SK-N-SH (cell line): ENCODE measurements at regions not wholly inside any gene's neighbourhood (a gene's known extent, or its start where the extent isn't known, plus 50 kb on each side); places are given as distances from the start of the nearest gene placed in this dataset.

Source experiments
- CTCF ChIA-PET: fragments of 300-600, 350-600 bp; formaldehyde crosslinking; extraction: SDS; loops from one replicate; lab custom pipeline; 2021; lab: Yijun Ruan, JAX
- POLR2A ChIA-PET: fragments of 350-600 bp; sonication (Branson Sonifier 250); formaldehyde crosslinking; extraction: SDS; loops from one replicate; lab custom pipeline; 2020; ENCODE audit warnings: antibody characterized with exemption, inconsistent platforms; lab: Yijun Ruan, JAX
- DNase-seq: peaks from one replicate; pipeline ENCODE4 v3.0.0; 2012
- H2AFZ ChIP-seq: fragments of 200-600 bp; sonication (generic); 2 replicates; pipeline ENCODE4 v1.8.1; 2016; ENCODE audit warnings: antibody characterized with exemption, mild to moderate bottlenecking, low read depth
- H3F3A ChIP-seq: fragments of 200-600 bp; sonication (generic); replicated peaks from 2 replicates; pipeline ENCODE3; 2016; ENCODE audit warnings: antibody characterized with exemption, mild to moderate bottlenecking; ENCODE audit not compliant: insufficient read depth
- H3K27ac ChIP-seq, 2 experiments: fragments of 200-500 bp in 1 of 2; fragments of 200-600 bp in 1 of 2; sonication (Bioruptor generic) in 1 of 2; sonication (generic), shearing (Covaris generic) in 1 of 2; 2 replicates each; pipeline versions ENCODE4 v1.5.1 to v1.6.1; 2014 to 2016; ENCODE audit warnings: low read depth in 2 of 2, inconsistent platforms in 1 of 2, low read length in 1 of 2, mild to moderate bottlenecking in 1 of 2, mixed read lengths in 1 of 2
- H3K27me3 ChIP-seq: fragments of 200-600 bp; sonication (generic), shearing (Covaris generic); 2 replicates; pipeline ENCODE4 v1.6.1; 2016; ENCODE audit warnings: mixed run types; ENCODE audit not compliant: insufficient read depth
- H3K36me3 ChIP-seq, 2 experiments: fragments of 200-500 bp in 1 of 2; fragments of 200-600 bp in 1 of 2; sonication (Bioruptor generic) in 1 of 2; sonication (generic) in 1 of 2; replicated peaks in 1 of 2; 2 replicates each; pipeline versions ENCODE3 to v1.5.1; 2014 to 2016; ENCODE audit warnings: low read length in 1 of 2, mild to moderate bottlenecking in 1 of 2; ENCODE audit not compliant: insufficient read depth in 2 of 2, control insufficient read depth in 1 of 2
- H3K4me1 ChIP-seq, 2 experiments: fragments of 200-500 bp in 1 of 2; fragments of 200-600 bp in 1 of 2; sonication (Bioruptor generic) in 1 of 2; sonication (generic), shearing (Covaris generic) in 1 of 2; 2 replicates each; pipeline versions ENCODE4 v1.5.1 to v1.6.1; 2014 to 2016; ENCODE audit warnings: low read depth in 1 of 2, low read length in 1 of 2, mixed run types in 1 of 2; ENCODE audit not compliant: insufficient read depth in 2 of 2, control insufficient read depth in 1 of 2
- H3K4me2 ChIP-seq: fragments of 200-600 bp; sonication (generic), shearing (Covaris generic); 2 replicates; pipeline ENCODE4 v1.6.1; 2017; ENCODE audit warnings: mixed run types
- H3K4me3 ChIP-seq, 2 experiments: fragments of 200-500 bp in 1 of 2; fragments of 200-600 bp in 1 of 2; sonication (Bioruptor generic) in 1 of 2; sonication (generic), shearing (Covaris generic) in 1 of 2; 2 replicates each; pipeline versions ENCODE4 v1.5.1 to v1.8.1; 2014 to 2016; ENCODE audit warnings: low read depth in 2 of 2, inconsistent platforms in 1 of 2, low read length in 1 of 2, mild to moderate bottlenecking in 1 of 2, mixed read lengths in 1 of 2, moderate library complexity in 1 of 2
- H3K79me2 ChIP-seq: fragments of 200-600 bp; sonication (generic); 2 replicates; pipeline ENCODE4 v1.8.1; 2017; ENCODE audit warnings: mild to moderate bottlenecking; ENCODE audit not compliant: insufficient read depth
- H3K9ac ChIP-seq: fragments of 200-600 bp; sonication (generic); 2 replicates; pipeline ENCODE4 v1.6.1; 2017; ENCODE audit warnings: mixed run types
- H3K9me2 ChIP-seq: fragments of 200-600 bp; sonication (generic); 2 replicates; pipeline ENCODE4 v1.6.1; 2017; ENCODE audit warnings: mixed run types
- H3K9me3 ChIP-seq: fragments of 200-600 bp; sonication (generic); 2 replicates; pipeline ENCODE4 v1.6.1; 2017; ENCODE audit warnings: mixed run types, mild to moderate bottlenecking, moderate library complexity
- H4K20me1 ChIP-seq: fragments of 200-600 bp; sonication (generic); 2 replicates; pipeline ENCODE4 v1.6.1; 2017; ENCODE audit warnings: mild to moderate bottlenecking, mixed run types; ENCODE audit not compliant: insufficient read depth
- ELF1 ChIP-seq: IDR thresholded peaks from 2 replicates; pipeline ENCODE4 v1.4.0; 2012
- FOSL2 ChIP-seq: IDR thresholded peaks from 2 replicates; pipeline ENCODE4 v1.4.0; 2012; ENCODE audit warnings: low read depth, mild to moderate bottlenecking, moderate library complexity, borderline replicate concordance
- NFIC ChIP-seq: IDR thresholded peaks from 2 replicates; pipeline ENCODE4 v1.4.0; 2012; ENCODE audit warnings: borderline replicate concordance
- NRF1 ChIP-seq: IDR thresholded peaks from 2 replicates; pipeline ENCODE4 v1.6.1; 2012; ENCODE audit warnings: low read depth, mild to moderate bottlenecking, low read length
- SIN3A ChIP-seq: IDR thresholded peaks from 2 replicates; pipeline ENCODE4 v1.6.1; 2012; ENCODE audit warnings: low read depth, mild to moderate bottlenecking, low read length, moderate library complexity, borderline replicate concordance
- WGBS: methylation state at CpG from one replicate; pipeline ENCODE4 v1.1.6; 2017; ENCODE audit warnings: low lambda C conversion rate; 5-methylcytosine and 5-hydroxymethylcytosine counted together
- small RNA-seq, 7 experiments: library from RNA; depleted of rRNA; stranded (forward); fragments of <200 nt; gene quantifications; one replicate each; pipeline ENCODE3, GENCODE V24; 2012

DNA sequence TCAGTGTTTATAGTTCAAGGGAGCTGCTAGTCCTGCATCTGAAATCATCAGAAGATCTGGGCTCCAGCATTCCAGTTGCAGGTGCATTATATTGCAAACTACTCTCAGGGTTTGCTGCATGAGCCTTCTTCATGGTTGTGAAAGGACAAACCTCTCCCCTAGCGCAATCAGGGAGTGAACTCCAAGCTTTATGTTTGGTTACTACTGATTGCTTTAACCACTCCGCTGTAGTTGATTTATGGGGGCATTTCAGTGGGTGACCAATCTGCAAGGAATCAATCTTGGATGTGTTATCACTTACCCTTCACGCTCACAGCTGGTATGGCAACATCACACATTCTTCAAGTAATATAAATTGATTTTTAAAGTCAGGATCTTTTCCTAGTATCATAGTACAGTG is 552.1 kb downstream of the SPOCK3 start:
- 17% methylated on average over 3 of the region's 3 CpGs for WGBS
- DNase-seq, result no peak
- CTCF ChIA-PET, result no interaction called here
- Histone ChIP-seq H3K27ac (no peak overlapping the region), H3K36me3 (no peaks in the 10 kb centered on the region), H3K4me3 (no peak overlapping the region), H4K20me1 (no peaks in the 10 kb centered on the region), H3K79me2 (no peaks in the 10 kb centered on the region), H3K9me3 (no peaks in the 10 kb centered on the region), H2AFZ (no peak overlapping the region), H3K4me2 (no peak overlapping the region), H3K9me2 (no peaks in the 10 kb centered on the region), H3K27me3 (no peaks in the 10 kb centered on the region), H3K4me1 (no peaks in the 10 kb centered on the region), H3K9ac (no peak overlapping the region), H3F3A (no peaks in the 10 kb centered on the region)
- TF ChIP-seq NRF1 (no peak), NFIC (no peak), SIN3A (no peak), ELF1 (no peak), FOSL2 (no peak)
- POLR2A ChIA-PET, result no interaction called here

Small RNA genes lying in the stretch of these regions (small RNA-seq; reads per million reads assigned to genes)
- gene RF00019, result 0 reads per million in 7 experiments
